ENCODE measurements at regions not wholly inside any gene's neighbourhood (a gene's known extent, or its start where the extent isn't known, plus 50 kb on each side); places are given as distances from the start of the nearest gene placed in this dataset.
A peak's percentile ranks its signal among the peaks of the same experiment; 100 is the strongest.

GRCh38 chr12:46499901-46500300 lies 127.3 kb upstream of the SLC38A2 start:
- no peak overlapping the region for H3K4me3 Mint-ChIP-seq (ENCODE audit: unreplicated experiment)
- no peak overlapping the region for H3K27ac Mint-ChIP-seq (ENCODE audit: unreplicated experiment)
- H3K9me3 Mint-ChIP-seq (ENCODE audit: low read depth): peaks cover 28% of the 10 kb centered on the region
- no peak for DNase-seq (ENCODE audit: low spot score)
- H3K36me3 Mint-ChIP-seq (ENCODE audit: low read depth): peaks cover 3% of the 10 kb centered on the region
- H3K27me3 Mint-ChIP-seq (ENCODE audit: low read depth): no peaks in the 10 kb centered on the region
- TF ChIP-seq CTCF (IDR thresholded peaks at IDR 0.05): no peak
- peaks cover 12% of the 10 kb centered on the region for H3K4me1 Mint-ChIP-seq (ENCODE audit: low read depth)

GRCh38 chr12:46499226-46499625 lies 126.7 kb upstream of the SLC38A2 start:
- Mint-ChIP-seq H3K36me3 (ENCODE audit: low read depth) (peaks cover 3% of the 10 kb centered on the region), H3K9me3 (ENCODE audit: low read depth) (peaks cover 24% of the 10 kb centered on the region), H3K27me3 (ENCODE audit: low read depth) (no peaks in the 10 kb centered on the region), H3K27ac (ENCODE audit: unreplicated experiment) (peak overlapping the region; percentile 1), H3K4me3 (ENCODE audit: unreplicated experiment) (no peak overlapping the region), H3K4me1 (ENCODE audit: low read depth) (peaks cover 18% of the 10 kb centered on the region)
- no peak for DNase-seq (ENCODE audit: low spot score)
- TF ChIP-seq CTCF (IDR thresholded peaks at IDR 0.05): no peak

GRCh38 chr12:46497739-46498138 lies 125.2 kb upstream of the SLC38A2 start:
- no peak for DNase-seq (ENCODE audit: low spot score)
- H3K9me3 Mint-ChIP-seq (ENCODE audit: low read depth): peaks cover 17% of the 10 kb centered on the region
- H3K27me3 Mint-ChIP-seq (ENCODE audit: low read depth): no peaks in the 10 kb centered on the region
- H3K27ac Mint-ChIP-seq (ENCODE audit: unreplicated experiment): no peak overlapping the region
- TF ChIP-seq CTCF (IDR thresholded peaks at IDR 0.05): no peak
- no peak overlapping the region for H3K4me3 Mint-ChIP-seq (ENCODE audit: unreplicated experiment)
- H3K36me3 Mint-ChIP-seq (ENCODE audit: low read depth): peaks cover 3% of the 10 kb centered on the region
- peaks cover 32% of the 10 kb centered on the region for H3K4me1 Mint-ChIP-seq (ENCODE audit: low read depth)

GRCh38 chr12:46494424-46494823 lies 121.9 kb upstream of the SLC38A2 start:
- Mint-ChIP-seq H3K4me3 (ENCODE audit: unreplicated experiment) (peak overlapping the region; percentile 52), H3K36me3 (ENCODE audit: low read depth) (no peaks in the 10 kb centered on the region), H3K9me3 (ENCODE audit: low read depth) (no peaks in the 10 kb centered on the region), H3K4me1 (ENCODE audit: low read depth) (peaks cover 59% of the 10 kb centered on the region), H3K27ac (ENCODE audit: unreplicated experiment) (peak overlapping the region; percentile 87), H3K27me3 (ENCODE audit: low read depth) (no peaks in the 10 kb centered on the region)
- DNase-seq (ENCODE audit: low spot score): no peak
- no peak for TF ChIP-seq CTCF (IDR thresholded peaks at IDR 0.05)

GRCh38 chr12:46493834-46494181 lies 121.2 kb upstream of the SLC38A2 start:
- no peak for TF ChIP-seq CTCF (IDR thresholded peaks at IDR 0.05)
- DNase-seq (ENCODE audit: low spot score): no peak
- Mint-ChIP-seq H3K27me3 (ENCODE audit: low read depth) (no peaks in the 10 kb centered on the region), H3K4me1 (ENCODE audit: low read depth) (peaks cover 55% of the 10 kb centered on the region), H3K36me3 (ENCODE audit: low read depth) (no peaks in the 10 kb centered on the region), H3K27ac (ENCODE audit: unreplicated experiment) (peak overlapping the region; percentile 87), H3K9me3 (ENCODE audit: low read depth) (no peaks in the 10 kb centered on the region), H3K4me3 (ENCODE audit: unreplicated experiment) (peak overlapping the region; percentile 52)

Data from chondrocyte (in vitro differentiated cells).